HEK293T (cell line): ENCODE measurements at regions not wholly inside any gene's neighbourhood (a gene's known extent, or its start where the extent isn't known, plus 50 kb on each side); places are given as distances from the start of the nearest gene placed in this dataset.

ENCODE experiments used
- BHLHE40 ChIP-seq: fragments of 450-650 bp; IDR thresholded peaks from 2 replicates; pipeline ENCODE4 v1.6.1; 2016; ENCODE audit warnings: mild to moderate bottlenecking, moderate library complexity, borderline replicate concordance
- CTBP1 ChIP-seq: fragments of 450-650 bp; IDR thresholded peaks from 2 replicates; pipeline ENCODE4 v1.6.1; 2016; ENCODE audit warnings: borderline replicate concordance
- FOXM1 ChIP-seq: fragments of 450-650 bp; IDR thresholded peaks from 2 replicates; pipeline ENCODE4 v1.6.1; 2017; ENCODE audit warnings: mild to moderate bottlenecking, borderline replicate concordance
- NFRKB ChIP-seq: fragments of 450-650 bp; IDR thresholded peaks from 2 replicates; pipeline ENCODE4 v1.6.1; 2016; ENCODE audit warnings: mild to moderate bottlenecking, moderate library complexity
- PKNOX1 ChIP-seq: fragments of 450-650 bp; IDR thresholded peaks from 2 replicates; pipeline ENCODE4 v1.6.1; 2016
- SP1 ChIP-seq: fragments of 450-650 bp; IDR thresholded peaks from 2 replicates; pipeline ENCODE4 v1.6.1; 2017
- SUZ12 ChIP-seq: fragments of 450-650 bp; IDR thresholded peaks from 2 replicates; pipeline ENCODE4 v1.6.1; 2016; ENCODE audit warnings: mild to moderate bottlenecking
- ZNF384 ChIP-seq: fragments of 450-650 bp; IDR thresholded peaks from 2 replicates; pipeline ENCODE4 v1.6.1; 2016

- no peak for TF ChIP-seq PKNOX1
- no peak for TF ChIP-seq SUZ12
- no peak for TF ChIP-seq ZNF384
- no peak for TF ChIP-seq NFRKB
- TF ChIP-seq SP1: no peak
- TF ChIP-seq BHLHE40: no peak
- TF ChIP-seq FOXM1: no peak
- TF ChIP-seq CTBP1: no peak
Measured at GRCh38 chr3:72035606-72036005, 250.7 kb upstream of the PROK2 start.
